Skin of body (tissue), 1 donor: ENCODE measurements at regions not wholly inside any gene's neighbourhood (a gene's known extent, or its start where the extent isn't known, plus 50 kb on each side); places are given as distances from the start of the nearest gene placed in this dataset.

ENCODE experiments used
- DNase-seq: peaks from one replicate; lab custom pipeline; 2025; lab: John Stamatoyannopoulos, UW

- no peak for DNase-seq
Observed at GRCh38 chr11:15616130-15617105, 501.7 kb downstream of the INSC start.

- DNase-seq, result no peak
Observed at GRCh38 chr11:15617126-15617525, 502.4 kb downstream of the INSC start.

GRCh38 chr11:15618583-15619032, 503.9 kb downstream of the INSC start:
- DNase-seq, result no peak

GRCh38 chr11:15621565-15621964, 506.8 kb downstream of the INSC start:
- no peak for DNase-seq

GRCh38 chr11:15622231-15622890, 507.6 kb downstream of the INSC start:
- DNase-seq, result no peak

- no peak for DNase-seq
Observed at GRCh38 chr11:15624701-15625100, 510.0 kb downstream of the INSC start.

GRCh38 chr11:15625691-15626090, 511.0 kb downstream of the INSC start:
- no peak for DNase-seq

- DNase-seq, result no peak
Observed at GRCh38 chr11:15627560-15627959, 512.8 kb downstream of the INSC start.

- no peak for DNase-seq
Observed at GRCh38 chr11:15629690-15630321, 515.1 kb downstream of the INSC start.

GRCh38 chr11:15630896-15631295, 516.2 kb downstream of the INSC start:
- no peak for DNase-seq

- no peak for DNase-seq
Observed at GRCh38 chr11:15635521-15635920, 520.8 kb downstream of the INSC start.

GRCh38 chr11:15636521-15637089, 521.9 kb downstream of the INSC start:
- DNase-seq, result no peak

GRCh38 chr11:15638386-15638787, 523.7 kb downstream of the INSC start:
- no peak for DNase-seq

- no peak for DNase-seq
Observed at GRCh38 chr11:15640318-15640717, 525.6 kb downstream of the INSC start.

- DNase-seq, result no peak
Observed at GRCh38 chr11:15641271-15642045, 526.7 kb downstream of the INSC start.

GRCh38 chr11:15645201-15645600, 530.5 kb downstream of the INSC start:
- no peak for DNase-seq

GRCh38 chr11:15649371-15650104, 534.8 kb downstream of the INSC start:
- DNase-seq, result no peak

GRCh38 chr11:15650105-15650938, 535.6 kb downstream of the INSC start:
- DNase-seq, result peak; percentile 90

- DNase-seq, result no peak
Observed at GRCh38 chr11:15651033-15651432, 536.3 kb downstream of the INSC start.
